Stimulated activated CD8-positive, alpha-beta memory T cell treated with anti-CD3 and anti-CD28 coated beads, Interleukin-4, amount 100 ng/mL, for 48 hours (primary cell): ENCODE measurements at regions not wholly inside any gene's neighbourhood (a gene's known extent, or its start where the extent isn't known, plus 50 kb on each side); places are given as distances from the start of the nearest gene placed in this dataset.
"Not testable (repeated sequence)": the region's sequence is repeated elsewhere in the genome, so short reads cannot be mapped to it uniquely, and the experiment has no call there.

Source experiments
- DNase-seq: peaks from one replicate; pipeline ENCODE4 v3.0.0-alpha.2; 2020

GRCh38 chr5:58357121-58357520 is 102.8 kb downstream of the PLK2 start:
- no peak for DNase-seq

GRCh38 chr5:58356662-58357061 is 103.2 kb downstream of the PLK2 start:
- DNase-seq, result no peak

GRCh38 chr5:58354827-58355226 is 105.1 kb downstream of the PLK2 start:
- no peak for DNase-seq

- DNase-seq, result no peak
These were observed 105.9 kb downstream of the PLK2 start for GRCh38 chr5:58353992-58354391.

- DNase-seq, result no peak
These were observed 108.7 kb downstream of the PLK2 start for GRCh38 chr5:58351190-58351589.

GRCh38 chr5:58348996-58349728 is 110.7 kb downstream of the PLK2 start:
- no peak for DNase-seq

GRCh38 chr5:58346041-58346440 is 113.8 kb downstream of the PLK2 start:
- DNase-seq, result no peak

GRCh38 chr5:58341476-58341875 is 118.4 kb downstream of the PLK2 start:
- DNase-seq, result no peak

- DNase-seq, result no peak
These were observed 124.4 kb downstream of the PLK2 start for GRCh38 chr5:58335518-58335917.

GRCh38 chr5:58334035-58334434 is 125.9 kb downstream of the PLK2 start:
- DNase-seq, result no peak

- DNase-seq, result no peak
These were observed 129.1 kb downstream of the PLK2 start for GRCh38 chr5:58330781-58331180.

- DNase-seq, result no peak
These were observed 132.6 kb downstream of the PLK2 start for GRCh38 chr5:58327289-58327688.

GRCh38 chr5:58326022-58326421 is 133.9 kb downstream of the PLK2 start:
- DNase-seq, result no peak

GRCh38 chr5:58322453-58322852 is 137.4 kb downstream of the PLK2 start:
- DNase-seq, result no peak

GRCh38 chr5:58318468-58318867 is 141.4 kb downstream of the PLK2 start:
- DNase-seq, result no peak

- DNase-seq, result no peak
These were observed 142.1 kb downstream of the PLK2 start for GRCh38 chr5:58317808-58318207.

GRCh38 chr5:58317009-58317408 is 142.9 kb downstream of the PLK2 start:
- DNase-seq, result no peak

- no peak for DNase-seq
These were observed 144.1 kb downstream of the PLK2 start for GRCh38 chr5:58315794-58316193.

GRCh38 chr5:58314356-58315210 is 145.3 kb downstream of the PLK2 start:
- DNase-seq, result no peak

GRCh38 chr5:58312299-58312698 is 147.6 kb downstream of the PLK2 start:
- DNase-seq, result no peak

GRCh38 chr5:58311526-58311925 is 148.4 kb downstream of the PLK2 start:
- no peak for DNase-seq

GRCh38 chr5:58308384-58308783 is 151.5 kb downstream of the PLK2 start:
- not testable (repeated sequence) for DNase-seq

- no peak for DNase-seq
These were observed 159.5 kb downstream of the PLK2 start for GRCh38 chr5:58300346-58300895.

- no peak for DNase-seq
These were observed 160.6 kb downstream of the PLK2 start for GRCh38 chr5:58299256-58299655.
